ENCODE measurements at regions not wholly inside any gene's neighbourhood (a gene's known extent, or its start where the extent isn't known, plus 50 kb on each side); places are given as distances from the start of the nearest gene placed in this dataset.

- TF ChIP-seq CTCF (IDR thresholded peaks at IDR 0.05; ENCODE audit: insufficient read depth, low read length): no peak
- TF ChIP-seq POLR2AphosphoS5 (IDR thresholded peaks at IDR 0.05; ENCODE audit: low read depth): no peak
These were observed 351.8 kb upstream of the GNPDA2 start for GRCh38 chr4:45078201-45078600.
